22Rv1 (cell line): ENCODE measurements at regions not wholly inside any gene's neighbourhood (a gene's known extent, or its start where the extent isn't known, plus 50 kb on each side); places are given as distances from the start of the nearest gene placed in this dataset.

ENCODE experiments used
- ZFX ChIP-seq: fragments of 450-650 bp; IDR thresholded peaks from 2 replicates; pipeline ENCODE4 v1.6.1; 2017; ENCODE audit warnings: antibody characterized with exemption, borderline replicate concordance
- TF ChIP-seq, protein P1 (sequence below): fragments of 450-650 bp; IDR thresholded peaks from 2 replicates; pipeline ENCODE4 v1.5.1; 2017; ENCODE audit warnings: mild to moderate bottlenecking

DNA sequence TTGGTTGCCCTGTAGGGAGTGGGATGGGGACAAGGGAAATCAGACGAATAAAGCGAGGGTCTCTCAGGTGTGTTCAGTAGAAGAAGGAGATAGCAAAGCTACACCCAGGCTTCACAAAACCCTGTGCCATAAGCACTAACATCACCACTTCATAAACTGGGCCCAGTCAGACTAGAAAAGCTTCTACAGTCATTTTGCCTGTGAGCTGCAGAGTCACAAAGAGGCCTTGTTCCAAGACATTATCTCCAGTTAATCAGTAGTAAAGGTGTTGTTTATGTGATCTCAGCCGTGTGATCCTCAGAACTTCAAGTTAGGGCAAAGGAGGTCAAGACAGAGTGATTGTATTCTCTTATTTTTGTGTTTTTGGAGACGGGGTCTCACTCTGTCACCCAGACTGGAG is 148.0 kb downstream of the GALR1 start:
- TF ChIP-seq, protein P1, sequence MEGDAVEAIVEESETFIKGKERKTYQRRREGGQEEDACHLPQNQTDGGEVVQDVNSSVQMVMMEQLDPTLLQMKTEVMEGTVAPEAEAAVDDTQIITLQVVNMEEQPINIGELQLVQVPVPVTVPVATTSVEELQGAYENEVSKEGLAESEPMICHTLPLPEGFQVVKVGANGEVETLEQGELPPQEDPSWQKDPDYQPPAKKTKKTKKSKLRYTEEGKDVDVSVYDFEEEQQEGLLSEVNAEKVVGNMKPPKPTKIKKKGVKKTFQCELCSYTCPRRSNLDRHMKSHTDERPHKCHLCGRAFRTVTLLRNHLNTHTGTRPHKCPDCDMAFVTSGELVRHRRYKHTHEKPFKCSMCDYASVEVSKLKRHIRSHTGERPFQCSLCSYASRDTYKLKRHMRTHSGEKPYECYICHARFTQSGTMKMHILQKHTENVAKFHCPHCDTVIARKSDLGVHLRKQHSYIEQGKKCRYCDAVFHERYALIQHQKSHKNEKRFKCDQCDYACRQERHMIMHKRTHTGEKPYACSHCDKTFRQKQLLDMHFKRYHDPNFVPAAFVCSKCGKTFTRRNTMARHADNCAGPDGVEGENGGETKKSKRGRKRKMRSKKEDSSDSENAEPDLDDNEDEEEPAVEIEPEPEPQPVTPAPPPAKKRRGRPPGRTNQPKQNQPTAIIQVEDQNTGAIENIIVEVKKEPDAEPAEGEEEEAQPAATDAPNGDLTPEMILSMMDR: no peak
- no peak for TF ChIP-seq ZFX
